HG03469 (cell line): ENCODE measurements at regions not wholly inside any gene's neighbourhood (a gene's known extent, or its start where the extent isn't known, plus 50 kb on each side); places are given as distances from the start of the nearest gene placed in this dataset.

Source experiments
- ATAC-seq: cut with Tn5 transposase; IDR thresholded peaks from one replicate; pipeline ENCODE4 v1.9.1; 2021; ENCODE audit warnings: mild to moderate bottlenecking, moderate library complexity, moderate number of reproducible peaks; ENCODE audit not compliant: unreplicated experiment

GRCh38 chr18:41558715-41559114 lies 396.3 kb upstream of the PIK3C3 start:
- ATAC-seq: no peak

GRCh38 chr18:41553716-41554115 lies 401.3 kb upstream of the PIK3C3 start:
- no peak for ATAC-seq

GRCh38 chr18:41548521-41549260 lies 406.3 kb upstream of the PIK3C3 start:
- no peak for ATAC-seq

- ATAC-seq: no peak
These were observed 409.7 kb upstream of the PIK3C3 start for GRCh38 chr18:41545091-41545888.

GRCh38 chr18:41543815-41544214 lies 411.2 kb upstream of the PIK3C3 start:
- ATAC-seq: no peak

DNA sequence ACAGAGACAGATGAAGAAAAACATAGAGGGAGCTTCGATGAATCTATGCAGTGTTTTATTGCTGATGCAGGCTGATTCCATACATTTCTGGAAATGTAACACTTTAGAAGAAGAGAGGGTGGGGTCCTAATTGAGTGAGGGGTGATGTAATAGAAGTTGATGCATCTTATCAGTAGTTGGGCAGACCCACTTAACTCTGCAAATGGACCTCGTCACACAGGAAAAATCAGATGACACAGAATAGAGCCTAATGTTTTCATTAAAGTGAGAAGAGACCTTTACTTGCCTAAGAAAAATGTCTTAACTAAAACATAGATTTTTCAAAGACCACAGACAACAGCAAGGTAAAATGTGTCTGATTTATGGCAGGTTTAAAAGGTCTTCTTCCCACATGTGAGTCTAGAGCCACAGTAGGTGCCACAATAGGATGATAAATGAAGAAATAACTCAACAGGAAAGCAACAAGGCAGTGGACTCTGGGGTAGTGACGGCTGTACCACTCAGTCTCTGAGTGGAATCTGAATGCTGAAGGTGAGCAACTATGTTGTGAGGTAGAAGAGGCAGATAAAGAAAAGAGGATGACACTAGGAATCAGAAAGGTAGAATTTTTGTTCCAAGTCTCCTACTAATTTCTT lies 414.7 kb upstream of the PIK3C3 start:
- ATAC-seq: no peak

- ATAC-seq: no peak
These were observed 416.3 kb upstream of the PIK3C3 start for GRCh38 chr18:41538751-41539150.

- ATAC-seq: no peak
These were observed 417.4 kb upstream of the PIK3C3 start for GRCh38 chr18:41537666-41538065.

DNA sequence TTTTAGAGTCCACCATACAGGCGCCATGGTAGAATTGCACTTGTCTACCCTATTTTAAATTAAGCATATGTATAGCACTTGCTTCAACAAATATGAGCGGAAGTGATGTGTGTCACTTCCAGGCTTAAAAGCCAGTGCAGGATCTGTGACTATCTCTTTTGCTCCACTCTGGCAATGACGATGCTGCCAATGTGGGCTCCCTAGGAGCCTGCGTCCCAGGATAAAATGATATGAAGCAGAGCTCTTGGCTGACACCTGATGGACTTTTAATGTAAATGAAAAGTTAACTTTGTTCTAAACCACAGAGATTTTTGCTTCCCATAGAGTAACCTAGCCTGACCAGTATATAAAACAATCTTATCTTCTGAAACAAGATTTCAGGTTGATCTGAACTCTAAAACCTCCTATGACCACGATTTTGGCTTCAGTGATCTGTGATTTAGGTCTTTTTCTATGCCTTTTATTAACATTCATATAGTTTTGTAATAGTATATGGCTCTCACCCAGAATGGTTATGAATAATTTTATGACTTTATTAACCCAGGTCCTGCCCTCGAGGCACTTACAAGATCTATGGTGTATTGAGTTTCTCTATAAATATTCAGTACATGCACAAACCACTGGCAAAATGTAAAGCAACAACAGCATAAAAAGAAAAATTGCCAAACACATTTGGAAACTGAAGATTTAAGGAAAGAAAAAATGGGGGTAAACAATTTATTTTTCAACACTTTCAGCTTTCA lies 422.5 kb upstream of the PIK3C3 start:
- ATAC-seq: no peak

DNA sequence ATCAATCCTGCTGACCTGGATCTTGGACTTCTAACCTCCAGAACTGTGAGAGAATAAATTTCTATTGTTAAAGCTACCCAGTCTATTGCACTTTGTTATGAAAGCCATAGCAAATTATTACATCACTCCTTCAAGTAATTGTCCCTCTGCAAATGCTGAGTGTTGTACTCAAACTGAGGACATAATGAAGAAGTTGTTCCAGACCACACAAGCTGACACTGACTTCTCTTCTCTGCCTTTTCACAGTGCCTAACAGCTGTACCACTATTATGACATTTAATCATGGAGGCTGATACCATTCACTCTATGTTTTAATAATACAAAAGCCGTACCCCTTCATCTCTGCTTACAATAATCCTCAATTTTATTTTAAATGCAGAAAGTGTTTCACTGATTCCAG lies 424.1 kb upstream of the PIK3C3 start:
- no peak for ATAC-seq

GRCh38 chr18:41529093-41529492 lies 425.9 kb upstream of the PIK3C3 start:
- ATAC-seq: no peak

DNA sequence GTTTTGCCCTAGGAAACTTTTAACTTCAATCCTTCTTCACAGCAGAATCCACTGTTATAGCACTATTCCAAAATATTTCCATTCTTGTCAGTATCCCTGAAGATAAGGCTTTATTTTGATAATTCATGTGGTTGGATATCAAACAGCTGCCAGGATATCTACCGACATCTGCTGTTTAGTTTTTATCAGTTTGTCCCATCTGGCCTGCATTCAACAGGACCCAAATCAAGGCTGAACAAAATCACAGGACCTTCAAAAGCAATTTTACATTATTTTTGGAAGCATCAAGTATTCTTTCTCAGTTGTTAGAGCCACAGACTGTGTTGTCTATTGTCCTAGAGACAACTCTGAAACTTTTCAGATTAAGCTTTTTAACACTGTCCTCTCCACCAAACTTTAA lies 429.0 kb upstream of the PIK3C3 start:
- no peak for ATAC-seq

DNA sequence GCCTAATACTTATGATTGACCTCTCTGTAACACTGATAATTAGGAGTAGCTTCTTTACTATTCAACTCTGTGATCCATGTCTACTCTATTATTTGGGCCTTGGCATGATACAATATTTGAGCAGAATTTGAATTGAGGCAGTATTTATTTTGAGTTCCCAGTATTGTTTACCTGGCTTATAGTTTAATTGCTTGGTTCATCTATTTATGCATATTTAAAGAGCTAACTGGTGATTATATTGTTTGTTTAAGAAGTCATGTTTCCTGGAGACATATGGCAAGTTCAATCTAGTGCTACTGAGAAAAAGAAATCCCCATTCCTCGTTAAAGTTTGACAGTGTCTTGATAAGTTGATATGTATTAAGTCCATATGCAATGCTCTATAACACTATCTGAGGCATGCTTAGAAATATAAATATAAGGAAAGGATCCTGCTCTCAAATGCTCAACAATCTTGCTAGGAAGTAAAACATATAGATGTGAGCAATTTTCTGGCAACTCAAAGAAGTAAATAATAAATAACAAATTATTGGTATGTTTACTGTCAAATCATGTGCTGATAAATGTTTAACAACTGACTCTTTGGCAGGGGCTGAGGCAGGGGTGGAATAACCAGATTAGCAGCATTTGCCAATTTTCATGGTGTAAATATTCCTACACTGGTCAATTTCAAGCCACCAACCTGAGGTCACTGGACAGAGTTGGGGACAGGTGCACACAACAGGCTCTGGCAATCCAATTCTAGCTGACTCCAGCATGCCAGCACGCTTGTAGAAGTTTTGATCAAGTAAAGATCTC lies 430.2 kb upstream of the PIK3C3 start:
- no peak for ATAC-seq

GRCh38 chr18:41517142-41517541 lies 437.9 kb upstream of the PIK3C3 start:
- ATAC-seq: no peak

- ATAC-seq: no peak
These were observed 441.6 kb upstream of the PIK3C3 start for GRCh38 chr18:41513438-41513837.

GRCh38 chr18:41504316-41504715 lies 450.7 kb upstream of the PIK3C3 start:
- ATAC-seq: no peak

DNA sequence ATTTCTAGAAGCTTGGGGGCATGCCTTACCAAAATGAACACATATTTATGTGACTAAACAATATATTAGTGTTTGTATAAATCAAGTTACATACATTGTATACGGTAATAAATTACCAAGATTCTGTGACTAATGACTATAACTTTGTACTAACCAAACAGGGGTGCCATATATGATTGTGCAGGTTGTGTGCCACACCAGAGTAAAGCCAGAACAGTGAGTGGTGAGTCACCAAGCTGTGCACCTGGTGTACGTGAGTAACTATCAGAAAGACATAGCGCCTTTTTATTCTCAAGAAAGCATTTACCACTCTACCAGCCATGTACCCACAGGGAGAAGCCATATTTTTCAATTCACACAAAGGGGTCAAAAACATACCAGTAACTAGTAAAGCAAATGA lies 453.2 kb upstream of the PIK3C3 start:
- no peak for ATAC-seq

DNA sequence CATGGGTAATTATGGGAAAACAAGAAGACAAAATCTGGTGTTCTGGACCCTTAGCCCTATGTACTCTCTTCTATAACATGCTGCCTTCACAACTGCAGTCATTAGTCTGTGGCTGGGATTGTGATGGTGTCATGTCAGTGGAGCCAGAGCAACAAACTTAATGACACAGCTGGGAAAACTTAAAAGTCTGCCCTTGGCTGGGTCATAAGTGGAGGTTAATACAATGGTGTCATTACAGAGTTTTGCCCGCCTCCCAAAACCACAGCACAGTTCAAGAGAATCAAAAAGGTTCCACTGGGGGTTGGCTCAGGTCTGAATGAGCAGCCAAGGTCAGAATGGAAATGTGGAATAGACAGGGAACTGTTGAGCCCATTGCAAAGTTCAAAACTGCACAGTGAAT lies 455.7 kb upstream of the PIK3C3 start:
- no peak for ATAC-seq

DNA sequence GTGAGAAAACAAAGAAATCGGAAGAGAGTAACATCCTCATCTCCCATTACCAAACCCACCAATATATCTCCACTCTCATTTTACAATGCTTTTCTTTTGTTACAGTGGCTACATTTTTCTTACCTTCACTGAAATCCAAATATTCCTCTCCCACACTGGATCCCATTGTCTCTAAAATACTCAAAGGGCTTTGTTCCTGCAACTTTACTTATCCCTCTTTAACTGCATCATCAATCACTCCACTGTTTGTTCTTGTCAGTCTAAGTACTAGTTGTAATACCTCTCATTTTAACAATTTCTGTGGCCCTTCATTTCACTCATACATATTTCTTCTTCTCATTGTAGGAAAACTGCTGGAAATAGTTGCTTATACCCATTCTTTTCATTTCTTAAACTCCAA lies 464.2 kb upstream of the PIK3C3 start:
- ATAC-seq: no peak

DNA sequence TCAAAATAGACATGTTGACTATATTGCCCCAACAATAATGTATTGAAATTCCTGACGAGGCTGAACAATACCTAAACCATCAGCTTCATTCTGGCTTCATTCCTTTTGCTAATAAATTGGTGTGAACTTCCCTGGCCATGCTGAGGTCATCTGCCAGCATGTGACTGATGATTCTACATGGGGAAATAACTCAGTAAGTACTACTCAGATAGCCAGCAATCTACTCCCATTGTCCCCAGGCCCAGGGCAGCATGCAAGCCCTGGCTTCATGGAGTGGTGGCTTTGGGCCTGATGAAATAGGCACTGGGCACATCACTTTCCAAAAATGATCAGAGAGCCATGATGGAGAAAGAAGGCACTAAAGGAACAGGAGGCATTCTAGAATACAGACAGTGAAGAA lies 468.5 kb upstream of the PIK3C3 start:
- ATAC-seq: no peak
